HG03025 (cell line): ENCODE measurements at regions not wholly inside any gene's neighbourhood (a gene's known extent, or its start where the extent isn't known, plus 50 kb on each side); places are given as distances from the start of the nearest gene placed in this dataset.

Source experiments
- ATAC-seq: cut with Tn5 transposase; IDR thresholded peaks from one replicate; pipeline ENCODE4 v1.9.1; 2021; ENCODE audit warnings: mild to moderate bottlenecking, moderate library complexity; ENCODE audit not compliant: unreplicated experiment, low FRiP score

DNA sequence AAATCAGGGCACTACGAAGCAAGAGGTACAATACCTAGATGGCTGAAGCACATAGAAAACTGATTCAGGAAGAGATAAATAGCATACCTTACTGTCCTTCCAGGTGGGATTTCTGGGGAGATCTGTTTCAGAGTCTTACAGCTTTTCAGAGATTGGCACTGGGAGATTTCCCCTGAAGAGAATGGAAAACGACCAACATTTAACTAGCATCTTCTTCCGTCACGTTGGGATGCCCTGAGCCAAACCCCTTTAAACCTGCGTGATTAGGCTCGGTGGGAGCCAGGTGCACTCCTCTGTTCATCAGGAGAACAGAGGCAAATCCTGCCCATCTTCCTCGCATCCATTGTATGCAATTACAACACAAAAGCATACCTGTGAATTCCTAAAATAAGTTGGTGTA lies 614.5 kb downstream of the HDGFL1 start:
- no peak for ATAC-seq

GRCh38 chr6:23184351-23184750 lies 615.0 kb downstream of the HDGFL1 start:
- ATAC-seq = no peak

- ATAC-seq = no peak
Observed at GRCh38 chr6:23195487-23195886, 626.1 kb downstream of the HDGFL1 start.

- ATAC-seq = no peak
Observed at GRCh38 chr6:23199541-23199940, 630.2 kb downstream of the HDGFL1 start.

- no peak for ATAC-seq
Observed at GRCh38 chr6:23200946-23201345, 631.6 kb downstream of the HDGFL1 start.

- ATAC-seq = no peak
Observed at GRCh38 chr6:23202207-23202606, 632.8 kb downstream of the HDGFL1 start.

DNA sequence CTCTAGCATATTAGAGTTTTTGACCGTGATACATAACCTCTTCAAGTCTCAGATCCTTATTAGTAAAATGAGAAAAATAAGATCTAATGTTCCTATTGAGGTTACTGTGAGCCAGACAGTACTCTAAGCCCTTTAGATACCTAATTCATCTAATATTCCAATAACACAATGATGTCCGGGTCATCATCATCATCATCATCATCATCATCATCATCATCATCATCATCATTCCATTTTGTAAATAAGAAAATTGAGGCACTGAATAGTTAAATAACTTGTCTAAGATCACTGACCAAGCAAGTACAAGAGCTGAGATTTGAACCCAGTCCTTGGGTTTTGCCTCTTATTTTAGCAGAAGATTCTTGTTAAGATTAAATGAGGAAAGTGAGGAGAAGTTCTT lies 643.0 kb downstream of the HDGFL1 start:
- ATAC-seq = no peak

GRCh38 chr6:23213193-23213592 lies 643.8 kb downstream of the HDGFL1 start:
- no peak for ATAC-seq

- no peak for ATAC-seq
Observed at GRCh38 chr6:23213651-23214050, 644.3 kb downstream of the HDGFL1 start.

GRCh38 chr6:23218751-23219150 lies 649.4 kb downstream of the HDGFL1 start:
- ATAC-seq = no peak

DNA sequence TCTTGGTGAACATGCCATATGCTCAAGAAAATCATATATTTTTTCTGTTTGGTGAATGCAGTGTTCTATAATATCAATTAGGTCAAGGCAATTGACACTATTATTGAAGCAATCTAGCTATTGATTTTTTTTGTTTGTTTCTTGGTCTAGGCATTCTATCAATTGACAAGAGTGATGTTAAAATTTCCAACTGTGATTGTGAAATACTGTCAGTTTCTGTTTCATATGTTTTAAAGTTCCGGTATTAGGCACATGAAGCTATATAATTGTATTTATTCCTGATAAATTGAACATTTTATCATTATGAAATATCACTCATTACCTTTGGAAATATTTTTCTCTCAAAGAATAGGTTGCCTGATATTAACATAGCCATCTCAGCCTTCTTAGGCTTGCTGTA lies 653.4 kb downstream of the HDGFL1 start:
- no peak for ATAC-seq

GRCh38 chr6:23224540-23224939 lies 655.2 kb downstream of the HDGFL1 start:
- ATAC-seq = no peak

GRCh38 chr6:23228439-23229024 lies 659.2 kb downstream of the HDGFL1 start:
- ATAC-seq = no peak

GRCh38 chr6:23243854-23244253 lies 674.5 kb downstream of the HDGFL1 start:
- ATAC-seq = no peak

DNA sequence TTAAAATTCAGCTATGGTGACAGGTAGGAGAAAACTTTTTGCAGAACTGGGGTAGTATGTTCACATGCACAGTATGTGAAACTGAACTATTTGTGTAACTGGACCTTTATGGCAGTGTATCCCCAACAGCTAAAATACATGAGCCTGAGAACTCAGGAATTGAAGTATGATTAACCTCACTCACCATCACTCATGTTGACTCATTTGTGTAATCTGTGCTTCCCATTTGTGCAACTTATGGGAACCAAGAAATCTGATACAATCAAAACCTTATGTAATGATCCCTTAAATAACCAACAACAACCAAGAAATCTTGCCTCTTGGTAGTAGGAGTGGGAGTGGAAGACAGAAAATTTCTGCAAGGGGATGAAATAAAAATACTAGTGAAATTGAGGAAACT lies 674.9 kb downstream of the HDGFL1 start:
- no peak for ATAC-seq

GRCh38 chr6:23245572-23245971 lies 676.2 kb downstream of the HDGFL1 start:
- no peak for ATAC-seq

DNA sequence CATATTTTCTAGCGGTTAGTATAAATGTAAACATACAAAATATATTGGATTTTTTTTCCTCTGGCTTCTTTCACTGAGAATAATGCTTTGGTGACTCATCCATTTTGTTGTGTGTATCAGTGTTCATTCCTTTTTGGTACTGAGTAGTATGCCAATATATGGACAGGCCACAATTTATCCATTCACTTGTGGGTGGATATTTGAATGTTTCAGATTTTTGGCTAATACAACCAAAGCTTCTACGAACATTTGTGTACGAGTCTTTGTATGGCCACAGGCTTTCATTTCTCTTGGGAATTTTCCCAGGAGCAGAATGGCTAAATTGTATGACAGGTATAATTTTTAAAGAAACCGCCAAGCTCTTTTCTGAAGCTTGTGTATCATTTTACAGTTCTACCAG lies 677.5 kb downstream of the HDGFL1 start:
- no peak for ATAC-seq

DNA sequence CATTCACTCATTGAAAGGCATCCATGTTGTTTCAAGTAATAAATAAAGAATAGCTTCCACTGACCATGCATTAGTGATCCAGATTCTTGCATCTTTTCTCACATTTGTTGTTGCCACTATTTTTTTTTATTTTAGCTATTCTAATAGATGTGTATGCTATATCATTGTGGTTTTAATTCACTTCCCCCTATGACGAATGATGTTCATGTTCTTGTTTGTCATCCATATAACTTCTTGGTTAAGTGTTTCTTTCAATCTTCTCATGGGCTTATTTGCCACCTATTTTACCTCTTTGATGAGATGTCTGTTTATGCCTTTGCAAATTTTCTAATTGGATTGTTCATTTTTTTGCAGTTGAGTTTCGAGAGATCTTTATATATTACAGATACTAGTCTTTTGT lies 681.2 kb downstream of the HDGFL1 start:
- ATAC-seq = no peak

- ATAC-seq = no peak
Observed at GRCh38 chr6:23262864-23263263, 693.5 kb downstream of the HDGFL1 start.

DNA sequence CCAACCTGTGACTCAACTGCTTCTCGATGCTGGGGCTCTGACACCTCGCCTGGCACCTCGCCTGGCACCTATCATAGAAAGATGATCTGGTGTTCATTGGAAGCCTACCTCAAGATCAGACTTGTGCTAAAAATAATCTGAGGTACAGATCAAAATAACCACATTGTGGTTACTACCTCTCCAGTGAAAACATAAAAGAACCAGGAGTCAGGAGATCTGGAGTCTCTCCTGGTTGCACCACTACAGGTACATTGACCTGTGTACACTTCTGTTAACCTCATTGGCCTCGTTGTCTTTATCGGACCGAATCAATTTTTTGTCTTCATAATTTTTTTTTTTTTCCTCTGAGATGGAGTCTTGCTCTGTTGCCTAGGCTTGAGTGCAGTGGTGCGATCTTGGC lies 695.9 kb downstream of the HDGFL1 start:
- no peak for ATAC-seq

GRCh38 chr6:23266536-23266935 lies 697.2 kb downstream of the HDGFL1 start:
- ATAC-seq = no peak

GRCh38 chr6:23267651-23268050 lies 698.3 kb downstream of the HDGFL1 start:
- ATAC-seq = no peak

- no peak for ATAC-seq
Observed at GRCh38 chr6:23268348-23268747, 699.0 kb downstream of the HDGFL1 start.
